H1 (cell line): ENCODE measurements at regions not wholly inside any gene's neighbourhood (a gene's known extent, or its start where the extent isn't known, plus 50 kb on each side); places are given as distances from the start of the nearest gene placed in this dataset.

Experiments
- CTCF ChIA-PET: fragments of 300-600 bp; sonication (Branson Sonifier 250); formaldehyde crosslinking; loops from one replicate; lab custom pipeline; 2021; ENCODE audit not compliant: partially characterized antibody; lab: Charles Lee
- POLR2A ChIA-PET: fragments of 300-600 bp; sonication (Branson Sonifier 250); formaldehyde crosslinking; loops from one replicate; lab custom pipeline; 2021; ENCODE audit warnings: inconsistent platforms; ENCODE audit not compliant: partially characterized antibody; lab: Charles Lee
- DNase-seq, 2 experiments: peaks; one replicate each; pipeline versions ENCODE4 v3.0.0 to v3.0.0-alpha.2; 2010 to 2022; ENCODE audit warnings: low spot score in 2 of 2, low read depth in 1 of 2, mixed read lengths in 1 of 2
- FAIRE-seq: peaks from 2 replicates; lab custom pipeline; 2011; peaks lifted over from hg19 to GRCh38; lab: Jason Lieb, UNC
- H2AFZ ChIP-seq: 2 replicates; pipeline ENCODE4 v1.8.1; 2012; ENCODE audit warnings: low read length, inconsistent platforms
- H2AK5ac ChIP-seq: 2 replicates; pipeline ENCODE4 v1.6.1; 2013; ENCODE audit warnings: low read depth, low read length
- H2BK120ac ChIP-seq: replicated peaks from 2 replicates; pipeline ENCODE3; 2013; ENCODE audit warnings: low read depth, low read length, inconsistent platforms
- H2BK12ac ChIP-seq: 2 replicates; pipeline ENCODE4 v1.6.1; 2013; ENCODE audit warnings: low read depth, low read length
- H2BK15ac ChIP-seq: 2 replicates; pipeline ENCODE4 v1.6.1; 2013; ENCODE audit warnings: low read length
- H2BK20ac ChIP-seq: 2 replicates; pipeline ENCODE4 v1.6.1; 2013; ENCODE audit warnings: low read length
- H2BK5ac ChIP-seq: 2 replicates; pipeline ENCODE4 v1.6.1; 2013; ENCODE audit warnings: low read depth, low read length
- H3K14ac ChIP-seq: 2 replicates; pipeline ENCODE4 v1.6.1; 2013; ENCODE audit warnings: inconsistent platforms; ENCODE audit not compliant: insufficient read length
- H3K18ac ChIP-seq: 2 replicates; pipeline ENCODE4 v1.6.1; 2013; ENCODE audit warnings: low read length; ENCODE audit errors: extremely low read depth
- H3K23ac ChIP-seq: 2 replicates; pipeline ENCODE4 v1.6.1; 2013; ENCODE audit warnings: inconsistent platforms; ENCODE audit not compliant: insufficient read length
- H3K23me2 ChIP-seq: 2 replicates; pipeline ENCODE4 v1.6.1; 2013; ENCODE audit warnings: low read depth, low read length
- H3K27ac ChIP-seq: 2 replicates; pipeline ENCODE4 v1.6.1; 2011; ENCODE audit warnings: low read depth, low read length, inconsistent platforms
- H3K27me3 ChIP-seq, 4 experiments: replicated peaks in 1 of 4; 1 replicate in 1 of 4; 2 replicates in 3 of 4; pipeline versions ENCODE4 v1.6.1 to v1.8.1; 2011 to 2013; ENCODE audit warnings: low read length in 3 of 4, mild to moderate bottlenecking in 3 of 4, inconsistent platforms in 2 of 4, mixed read lengths in 2 of 4, moderate library complexity in 1 of 4; ENCODE audit not compliant: control insufficient read depth in 3 of 4, insufficient read depth in 3 of 4; ENCODE audit errors: extremely low read depth in 1 of 4
- H3K36me3 ChIP-seq, 4 experiments: 2 replicates each; pipeline versions ENCODE4 v1.6.1 to v1.8.1; 2011 to 2013; ENCODE audit warnings: mild to moderate bottlenecking in 4 of 4, low read length in 3 of 4, moderate library complexity in 2 of 4, control low read depth in 1 of 4, inconsistent platforms in 1 of 4; ENCODE audit not compliant: insufficient read depth in 4 of 4, control insufficient read depth in 2 of 4
- H3K4ac ChIP-seq: replicated peaks from 2 replicates; pipeline ENCODE3; 2013; ENCODE audit warnings: low read length, low read depth, mixed read lengths, inconsistent platforms; ENCODE audit not compliant: insufficient read length
- H3K4me1 ChIP-seq, 4 experiments: replicated peaks in 1 of 4; 1 replicate in 1 of 4; 2 replicates in 3 of 4; pipeline versions ENCODE4 v1.6.1 to v1.8.1; 2011 to 2013; ENCODE audit warnings: low read length in 3 of 4, inconsistent platforms in 2 of 4, mixed read lengths in 1 of 4; ENCODE audit not compliant: insufficient read depth in 4 of 4, control insufficient read depth in 3 of 4
- H3K4me2 ChIP-seq, 2 experiments: 2 replicates each; pipeline versions ENCODE4 v1.6.1 to v1.8.1; 2011 to 2013; ENCODE audit warnings: low read depth in 2 of 2, low read length in 2 of 2, control low read depth in 1 of 2, inconsistent platforms in 1 of 2, mild to moderate bottlenecking in 1 of 2; ENCODE audit not compliant: insufficient read depth in 1 of 2
- H3K4me3 ChIP-seq, 4 experiments: fragments of 200-600, 300-600 bp in 1 of 4; sonication (generic), shearing (Covaris generic), sonication (Bioruptor Twin) in 1 of 4; 2 replicates each; pipeline versions ENCODE4 v1.5.1 to v1.8.1; 2011 to 2016; ENCODE audit warnings: low read length in 4 of 4, low read depth in 3 of 4, control low read depth in 2 of 4, inconsistent platforms in 2 of 4, mild to moderate bottlenecking in 2 of 4, mixed read lengths in 1 of 4, moderate library complexity in 1 of 4; ENCODE audit not compliant: insufficient read depth in 2 of 4; ENCODE audit errors: extremely low read depth in 1 of 4
- H3K56ac ChIP-seq: replicated peaks from 2 replicates; pipeline ENCODE3; 2013; ENCODE audit warnings: low read depth, mild to moderate bottlenecking, mixed read lengths, low read length, inconsistent platforms; ENCODE audit not compliant: insufficient read length
- H3K79me1 ChIP-seq: 2 replicates; pipeline ENCODE4 v1.6.1; 2013; ENCODE audit warnings: low read depth, low read length, control low read depth
- H3K79me2 ChIP-seq, 2 experiments: 2 replicates each; pipeline versions ENCODE4 v1.6.1 to v1.8.1; 2012 to 2013; ENCODE audit warnings: low read length in 2 of 2, mild to moderate bottlenecking in 2 of 2, inconsistent platforms in 1 of 2; ENCODE audit not compliant: insufficient read depth in 2 of 2, control insufficient read depth in 1 of 2
- H3K9ac ChIP-seq, 4 experiments: replicated peaks in 1 of 4; 1 replicate in 1 of 4; 2 replicates in 3 of 4; pipeline versions ENCODE4 v1.6.1 to v1.8.1; 2011 to 2013; ENCODE audit warnings: low read depth in 3 of 4, low read length in 3 of 4, control low read depth in 2 of 4, mild to moderate bottlenecking in 2 of 4, moderate library complexity in 2 of 4, inconsistent platforms in 1 of 4; ENCODE audit errors: extremely low read depth in 1 of 4
- H3K9me3 ChIP-seq, 2 experiments: 2 replicates each; pipeline versions ENCODE4 v1.6.1 to v1.8.1; 2012 to 2013; ENCODE audit warnings: mild to moderate bottlenecking in 2 of 2, moderate library complexity in 2 of 2, control low read depth in 1 of 2, inconsistent platforms in 1 of 2, low read depth in 1 of 2, low read length in 1 of 2, mixed read lengths in 1 of 2; ENCODE audit not compliant: insufficient read depth in 2 of 2
- H4K20me1 ChIP-seq, 2 experiments: replicated peaks in 1 of 2; 2 replicates each; pipeline versions ENCODE3 to v1.8.1; 2011 to 2013; ENCODE audit warnings: inconsistent platforms in 2 of 2, low read length in 2 of 2, mild to moderate bottlenecking in 1 of 2; ENCODE audit not compliant: insufficient read depth in 2 of 2, control insufficient read depth in 1 of 2
- H4K5ac ChIP-seq: 2 replicates; pipeline ENCODE4 v1.6.1; 2013; ENCODE audit warnings: low read length, low read depth, mixed read lengths, inconsistent platforms; ENCODE audit not compliant: insufficient read length
- H4K8ac ChIP-seq: 2 replicates; pipeline ENCODE4 v1.8.0; 2013; ENCODE audit warnings: mild to moderate bottlenecking, moderate library complexity, low read length, inconsistent platforms; ENCODE audit not compliant: insufficient read depth; ENCODE audit errors: extremely low read depth
- H4K91ac ChIP-seq: replicated peaks from 2 replicates; pipeline ENCODE3; 2013; ENCODE audit warnings: low read length, mixed read lengths, inconsistent platforms; ENCODE audit not compliant: insufficient read length
- BCL11A ChIP-seq, 2 experiments: IDR thresholded peaks; one replicate each; pipeline ENCODE4 v1.6.1; 2011; ENCODE audit warnings: low read depth in 2 of 2, low read length in 2 of 2, mild to moderate bottlenecking in 2 of 2
- CBX8 ChIP-seq: fragments of 300-800, 300-1000 bp; sonication (generic); IDR thresholded peaks from 2 replicates; pipeline ENCODE4 v1.7.1; 2016; ENCODE audit warnings: low read depth, low read length, borderline replicate concordance
- CHD2 ChIP-seq: IDR thresholded peaks from 2 replicates; pipeline ENCODE4 v1.6.1; 2012; ENCODE audit warnings: low read length, improper control_type of control experiment
- CTBP2 ChIP-seq: IDR thresholded peaks from 2 replicates; pipeline ENCODE4 v1.7.0; 2011; ENCODE audit warnings: borderline replicate concordance, mild to moderate bottlenecking, moderate library complexity, mixed read lengths, low read length; ENCODE audit not compliant: insufficient read depth, insufficient read length
- EGR1 ChIP-seq: IDR thresholded peaks from 2 replicates; pipeline ENCODE4 v1.6.1; 2011; ENCODE audit warnings: low read depth, low read length, borderline replicate concordance
- KDM1A ChIP-seq: fragments of 200-600, 300-600 bp; sonication (generic); IDR thresholded peaks from 2 replicates; pipeline ENCODE4 v1.7.1; 2016; ENCODE audit warnings: mild to moderate bottlenecking, low read length, borderline replicate concordance
- KDM4A ChIP-seq: IDR thresholded peaks from one replicate; pipeline ENCODE4 v1.7.1; 2012; ENCODE audit warnings: low read depth, mild to moderate bottlenecking, moderate library complexity, low read length, inconsistent platforms; ENCODE audit not compliant: severe bottlenecking
- SIRT6 ChIP-seq: IDR thresholded peaks from one replicate; pipeline ENCODE4 v1.7.1; 2012; ENCODE audit warnings: low read length, inconsistent platforms
- SP1 ChIP-seq: IDR thresholded peaks from 2 replicates; pipeline ENCODE4 v1.6.1; 2011; ENCODE audit warnings: low read depth, low read length
- TCF12 ChIP-seq: IDR thresholded peaks from 2 replicates; pipeline ENCODE4 v1.6.1; 2011; ENCODE audit warnings: low read depth, mild to moderate bottlenecking, low read length
- TEAD4 ChIP-seq: IDR thresholded peaks from 2 replicates; pipeline ENCODE4 v1.6.1; 2012; ENCODE audit warnings: low read depth, low read length, inconsistent platforms, mixed read lengths
- WGBS, 2 experiments: shearing (Covaris generic) in 1 of 2; methylation state at CpG; one replicate each; pipeline versions ENCODE4 v1.1.6 to v1.1.7; 2013 to 2015; ENCODE audit warnings: low lambda C conversion rate in 2 of 2, mixed read lengths in 2 of 2, inconsistent platforms in 1 of 2, low coverage in 1 of 2, missing lambda C conversion rate in 1 of 2; ENCODE audit not compliant: insufficient replicate concordance in 2 of 2, insufficient coverage in 1 of 2, insufficient read length in 1 of 2; ENCODE audit errors: extremely low coverage in 1 of 2, missing lambda C conversion rate in 1 of 2; 5-methylcytosine and 5-hydroxymethylcytosine counted together

DNA sequence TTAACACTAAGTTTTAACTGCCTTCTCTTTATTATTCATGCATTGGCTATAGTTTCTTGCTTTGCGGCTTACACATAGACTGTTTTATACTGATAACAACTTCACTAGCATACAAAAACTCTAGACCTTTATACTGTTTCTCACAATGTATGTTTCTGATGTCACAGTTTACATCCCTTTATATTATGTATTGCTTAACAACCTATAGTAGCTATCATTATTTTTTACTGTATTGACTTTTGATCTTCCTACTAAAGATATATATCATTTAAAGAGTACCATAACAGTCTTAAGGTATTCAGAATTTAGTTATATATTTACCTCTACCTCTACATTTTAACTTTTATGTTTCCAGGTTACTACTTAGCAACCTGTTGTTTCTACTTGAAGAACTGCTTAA is 543.3 kb upstream of the ARGLU1 start:
- H4K20me1 ChIP-seq: no peaks in the 10 kb centered on the region
- no peaks in the 10 kb centered on the region; a peak in 1 of 4 replicates for H3K9me3 ChIP-seq
- 89% methylated on average over 1 of the region's 1 CpG; no CpG with 5 or more reads in 1 of the 2 experiments for WGBS, 2 experiments
- H3K36me3 ChIP-seq: no peaks in the 10 kb centered on the region
- H2BK20ac ChIP-seq: no peak overlapping the region
- no peak overlapping the region for H2AFZ ChIP-seq
- no peak overlapping the region for H3K56ac ChIP-seq
- H3K4me1 ChIP-seq: no peaks in the 10 kb centered on the region
- no peak overlapping the region for H2BK5ac ChIP-seq
- CTCF ChIA-PET: no interaction called here
- no peak overlapping the region for H3K23ac ChIP-seq
- H4K91ac ChIP-seq: no peak overlapping the region
- no peak overlapping the region for H2BK12ac ChIP-seq
- no peak overlapping the region for H3K27ac ChIP-seq
- no peak overlapping the region for H3K4me3 ChIP-seq
- no peaks in the 10 kb centered on the region for H3K79me2 ChIP-seq
- no peaks in the 10 kb centered on the region for H3K23me2 ChIP-seq
- H2BK15ac ChIP-seq: no peak overlapping the region
- DNase-seq: no peak
- no peak overlapping the region for H3K18ac ChIP-seq
- H2BK120ac ChIP-seq: no peak overlapping the region
- POLR2A ChIA-PET: no interaction called here
- TF ChIP-seq TCF12 (no peak), SP1 (no peak), TEAD4 (no peak), EGR1 (no peak), CHD2 (no peak), BCL11A (IDR thresholded peaks at IDR 0.05; ENCODE audit: low read depth in 2 of 2, low read length in 2 of 2) (no peak), SIRT6 (no peak), CBX8 (no peak), CTBP2 (no peak), KDM4A (no peak), KDM1A (no peak)
- no peak overlapping the region for H2AK5ac ChIP-seq
- no peak for FAIRE-seq
- H4K8ac ChIP-seq: no peak overlapping the region
- H4K5ac ChIP-seq: no peak overlapping the region
- no peaks in the 10 kb centered on the region for H3K79me1 ChIP-seq
- no peak overlapping the region for H3K4me2 ChIP-seq
- no peaks in the 10 kb centered on the region for H3K27me3 ChIP-seq
- H3K9ac ChIP-seq: no peak overlapping the region
- H3K14ac ChIP-seq: no peak overlapping the region
- no peak overlapping the region for H3K4ac ChIP-seq
